GM12872 (cell line): ENCODE measurements at regions not wholly inside any gene's neighbourhood (a gene's known extent, or its start where the extent isn't known, plus 50 kb on each side); places are given as distances from the start of the nearest gene placed in this dataset.

ENCODE experiments used
- CTCF ChIP-seq: IDR thresholded peaks from 3 replicates; pipeline ENCODE4 v1.5.1; 2011; ENCODE audit warnings: low read depth, mild to moderate bottlenecking, low read length, moderate library complexity; ENCODE audit not compliant: insufficient read depth

DNA sequence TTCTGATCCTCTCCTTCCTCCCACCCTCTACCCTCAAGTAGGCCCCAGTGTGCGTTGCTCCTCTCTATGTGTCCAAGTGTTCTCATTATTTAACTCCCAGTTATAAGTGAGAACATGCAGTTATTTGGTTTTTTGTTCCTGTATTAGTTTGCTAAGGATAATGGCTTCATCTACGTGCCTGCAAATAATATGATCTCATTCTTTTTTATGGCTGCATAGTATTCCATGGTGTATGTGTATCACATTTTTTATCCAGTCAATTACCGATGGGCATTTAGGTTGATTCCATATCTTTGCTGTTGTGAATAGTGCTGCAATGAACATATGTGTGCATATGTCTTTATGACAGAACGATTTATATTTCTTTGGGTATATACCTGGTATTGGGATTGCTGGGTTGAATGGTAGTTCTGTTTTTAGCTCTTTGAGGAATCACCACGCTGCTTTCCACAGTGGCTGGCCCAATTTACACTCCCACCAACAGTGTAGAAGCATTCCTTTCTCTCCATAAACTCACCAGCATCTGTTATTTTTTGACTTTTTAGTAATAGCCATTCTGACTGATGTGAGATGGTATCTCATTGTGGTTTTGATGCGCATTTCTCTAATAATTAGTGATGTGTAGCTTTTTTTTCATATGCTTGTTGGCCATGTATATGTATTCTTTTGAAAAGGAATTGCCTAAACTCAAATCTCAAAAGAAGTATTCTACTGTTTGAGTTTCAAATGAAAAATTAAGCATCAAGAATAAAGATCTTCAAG lies 116.9 kb downstream of the ETS2 start:
- no peak for TF ChIP-seq CTCF

GRCh38 chr21:38921511-38922251 lies 116.0 kb downstream of the ETS2 start:
- no peak for TF ChIP-seq CTCF

DNA sequence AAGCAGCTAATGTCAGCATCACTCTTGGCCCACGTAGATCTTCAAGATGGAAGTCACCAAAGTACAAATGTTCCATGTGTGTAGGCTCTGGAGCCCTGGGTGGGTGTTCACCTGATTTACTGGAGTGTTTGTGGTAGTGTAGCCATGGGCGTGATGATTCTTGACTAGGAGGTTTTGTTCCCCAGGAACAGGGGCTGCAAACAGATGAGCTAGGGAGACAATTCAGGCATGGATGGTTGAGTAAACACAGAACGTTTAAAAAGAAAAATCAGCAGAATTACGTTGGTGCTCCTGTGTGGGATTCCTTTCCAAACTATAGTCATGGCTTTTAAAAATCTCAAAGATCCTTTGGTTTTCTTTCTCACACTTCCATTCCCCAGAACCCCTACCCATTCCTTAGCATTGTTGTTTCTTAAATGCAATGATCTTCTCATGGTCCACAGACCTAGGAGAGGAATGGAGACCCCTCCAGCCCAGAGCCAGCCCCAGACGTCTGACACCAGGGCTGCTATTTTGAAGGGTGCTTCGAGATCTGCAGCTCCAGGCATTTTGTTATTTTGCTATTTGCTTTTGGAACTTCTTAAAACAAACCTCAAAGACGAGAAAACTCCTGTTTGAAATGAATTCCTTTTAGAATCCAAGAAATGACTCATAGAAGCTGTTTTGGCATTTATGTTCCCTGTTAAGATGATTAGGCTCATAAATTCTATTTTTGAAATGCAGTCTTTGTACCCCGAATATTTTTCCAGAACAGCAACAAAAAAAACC lies 115.1 kb downstream of the ETS2 start:
- TF ChIP-seq CTCF = no peak

DNA sequence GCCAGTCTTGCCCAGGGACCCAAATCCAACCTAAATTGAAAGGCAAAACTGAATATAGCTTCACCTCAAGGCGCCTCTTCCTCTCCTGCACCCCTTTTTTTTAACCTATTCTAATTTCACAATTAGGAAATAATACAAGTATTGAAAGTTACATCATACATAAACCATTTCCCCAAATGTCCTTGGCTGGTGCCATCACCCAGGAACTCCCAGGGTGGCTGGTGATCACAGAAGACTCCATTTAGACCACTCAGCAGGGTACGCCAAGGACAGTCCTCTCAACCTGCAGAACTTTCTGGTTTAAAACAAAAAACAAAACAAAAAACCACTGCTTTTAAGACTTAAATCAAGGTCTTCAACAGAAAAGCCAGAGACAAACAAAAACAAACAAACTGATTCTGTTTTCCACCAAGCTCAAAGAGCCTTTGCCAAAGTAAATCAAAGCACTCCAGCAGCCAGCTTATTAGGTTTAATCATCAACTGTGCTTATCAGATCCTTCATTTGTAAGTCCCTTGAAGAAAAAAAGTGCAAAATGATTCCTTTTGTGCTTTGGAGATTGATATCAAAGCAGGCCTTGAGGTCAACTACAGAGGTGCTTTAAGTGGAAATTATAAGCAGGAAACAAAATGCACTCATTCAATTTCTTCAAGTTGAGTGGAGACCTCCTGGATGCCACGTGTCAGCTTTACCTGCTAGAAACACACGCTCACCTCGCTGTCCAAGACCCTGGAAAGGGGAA lies 113.0 kb downstream of the ETS2 start:
- no peak for TF ChIP-seq CTCF

DNA sequence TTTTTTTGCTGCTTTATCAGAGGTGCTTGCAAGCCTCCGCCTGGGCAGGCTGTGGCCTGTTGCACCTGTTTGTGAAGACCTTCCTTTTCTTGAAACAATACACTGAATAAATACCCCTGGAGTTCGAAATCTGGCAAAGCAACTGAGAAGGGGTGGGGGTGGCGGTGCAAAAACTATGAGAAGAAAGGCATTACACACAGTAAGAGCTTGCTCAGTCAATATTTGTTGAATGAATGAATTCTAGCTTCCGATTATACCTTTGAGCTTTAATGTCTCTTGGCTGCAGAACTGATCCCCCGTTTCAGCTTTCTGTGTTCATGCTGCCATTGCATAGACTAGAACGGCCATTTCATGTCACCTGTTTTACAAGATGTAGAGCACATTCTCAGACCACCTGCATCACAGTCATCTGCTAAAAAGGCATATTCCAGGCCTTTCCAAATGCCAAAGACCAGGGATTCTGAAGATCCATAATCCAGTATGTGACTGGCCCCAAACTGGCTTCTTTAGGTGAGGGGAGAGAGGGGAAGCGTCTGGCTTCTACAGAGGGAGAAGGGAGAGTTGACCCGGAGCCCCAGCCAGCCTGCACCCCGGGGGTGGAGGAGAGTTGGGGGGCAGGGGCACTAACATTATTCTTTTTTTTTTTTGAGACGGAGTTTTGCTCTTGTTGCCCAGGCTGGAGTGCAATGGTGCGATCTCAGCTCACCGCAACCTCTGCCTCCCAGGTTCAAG lies 111.5 kb downstream of the ETS2 start:
- no peak for TF ChIP-seq CTCF

GRCh38 chr21:38916214-38916964 lies 110.7 kb downstream of the ETS2 start:
- TF ChIP-seq CTCF = no peak
